NB4 (cell line): ENCODE measurements at regions not wholly inside any gene's neighbourhood (a gene's known extent, or its start where the extent isn't known, plus 50 kb on each side); places are given as distances from the start of the nearest gene placed in this dataset.

ENCODE experiments used
- DNase-seq: peaks from one replicate; pipeline ENCODE4 v3.0.0; 2010; ENCODE audit warnings: low read depth
- H3K4me3 ChIP-seq: one replicate; pipeline ENCODE4 v1.5.1; 2011; ENCODE audit warnings: mild to moderate bottlenecking, low read depth, low read length, moderate library complexity
- MYC ChIP-seq: IDR thresholded peaks from 2 replicates; pipeline ENCODE4 v1.6.1; 2011; ENCODE audit warnings: low read depth, low read length
- POLR2A ChIP-seq: IDR thresholded peaks from 2 replicates; pipeline ENCODE4 v1.6.1; 2011; ENCODE audit warnings: mild to moderate bottlenecking; ENCODE audit not compliant: insufficient read length; ENCODE audit errors: extremely low read depth
- TF ChIP-seq, protein P1 (sequence below): IDR thresholded peaks from 2 replicates; pipeline ENCODE4 v1.6.1; 2011; ENCODE audit warnings: low read depth, low read length
- TF ChIP-seq, protein P2 (sequence below): IDR thresholded peaks from one replicate; pipeline ENCODE4 v1.5.1; 2012; ENCODE audit warnings: low read depth, low read length

DNA sequence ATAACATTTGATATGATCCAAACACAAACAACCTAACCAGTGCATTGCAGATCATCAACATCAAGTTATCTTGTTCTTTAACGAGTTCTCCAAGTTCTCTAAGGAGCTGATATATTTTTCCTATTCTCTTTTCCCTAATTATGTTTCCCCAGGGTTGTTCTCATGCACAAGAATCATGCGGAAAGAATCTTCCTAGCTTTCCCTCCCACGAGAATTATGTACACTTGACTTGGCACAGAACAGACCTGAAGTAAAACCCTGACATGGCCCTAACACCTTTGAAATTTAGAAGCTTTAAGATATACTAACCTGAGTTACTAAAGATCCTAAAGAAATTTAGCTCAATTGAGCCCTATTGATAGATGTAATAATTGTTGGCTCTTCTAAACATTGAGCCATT lies 110.7 kb upstream of the FST start:
- no peak overlapping the region for H3K4me3 ChIP-seq
- TF ChIP-seq, protein P1, sequence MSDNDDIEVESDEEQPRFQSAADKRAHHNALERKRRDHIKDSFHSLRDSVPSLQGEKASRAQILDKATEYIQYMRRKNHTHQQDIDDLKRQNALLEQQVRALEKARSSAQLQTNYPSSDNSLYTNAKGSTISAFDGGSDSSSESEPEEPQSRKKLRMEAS, result no peak
- TF ChIP-seq POLR2A (no peak), MYC (no peak)
- TF ChIP-seq, protein P2, sequence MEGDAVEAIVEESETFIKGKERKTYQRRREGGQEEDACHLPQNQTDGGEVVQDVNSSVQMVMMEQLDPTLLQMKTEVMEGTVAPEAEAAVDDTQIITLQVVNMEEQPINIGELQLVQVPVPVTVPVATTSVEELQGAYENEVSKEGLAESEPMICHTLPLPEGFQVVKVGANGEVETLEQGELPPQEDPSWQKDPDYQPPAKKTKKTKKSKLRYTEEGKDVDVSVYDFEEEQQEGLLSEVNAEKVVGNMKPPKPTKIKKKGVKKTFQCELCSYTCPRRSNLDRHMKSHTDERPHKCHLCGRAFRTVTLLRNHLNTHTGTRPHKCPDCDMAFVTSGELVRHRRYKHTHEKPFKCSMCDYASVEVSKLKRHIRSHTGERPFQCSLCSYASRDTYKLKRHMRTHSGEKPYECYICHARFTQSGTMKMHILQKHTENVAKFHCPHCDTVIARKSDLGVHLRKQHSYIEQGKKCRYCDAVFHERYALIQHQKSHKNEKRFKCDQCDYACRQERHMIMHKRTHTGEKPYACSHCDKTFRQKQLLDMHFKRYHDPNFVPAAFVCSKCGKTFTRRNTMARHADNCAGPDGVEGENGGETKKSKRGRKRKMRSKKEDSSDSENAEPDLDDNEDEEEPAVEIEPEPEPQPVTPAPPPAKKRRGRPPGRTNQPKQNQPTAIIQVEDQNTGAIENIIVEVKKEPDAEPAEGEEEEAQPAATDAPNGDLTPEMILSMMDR, result no peak
- no peak for DNase-seq

DNA sequence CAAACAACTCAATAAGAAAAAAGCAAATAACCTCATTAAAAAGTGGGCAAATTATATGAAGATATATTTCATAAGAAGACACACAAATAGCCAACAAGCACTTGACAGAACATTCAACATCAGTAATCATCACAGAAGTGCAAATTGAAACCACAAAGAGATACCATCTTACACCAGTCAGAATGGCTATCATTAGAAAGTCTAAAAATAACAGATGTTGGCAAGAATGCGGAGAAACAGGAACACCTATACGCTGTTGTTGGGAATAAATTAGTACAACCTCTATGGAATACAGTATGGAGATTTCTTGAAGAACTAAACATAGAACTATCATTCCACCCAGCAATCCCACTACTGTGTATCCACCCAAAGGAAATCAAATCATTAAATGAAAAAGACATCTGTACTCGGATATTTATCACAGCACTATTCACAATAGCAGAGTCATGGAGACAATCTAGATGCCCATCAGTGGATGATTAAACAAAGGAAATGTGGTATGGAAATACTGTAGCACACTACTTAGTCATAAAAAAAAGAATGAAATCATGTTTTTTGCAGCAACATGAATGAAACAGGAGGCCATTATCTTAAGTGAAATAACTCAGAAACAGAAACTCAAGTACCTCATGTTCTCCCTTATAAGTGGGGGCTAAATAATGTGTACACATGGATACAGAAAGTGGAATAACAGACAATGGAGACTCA lies 106.8 kb upstream of the FST start:
- TF ChIP-seq MYC, result no peak
- TF ChIP-seq POLR2A, result no peak
- TF ChIP-seq, protein P2, result no peak
- TF ChIP-seq, protein P1, result no peak
- no peak for DNase-seq
- no peak overlapping the region for H3K4me3 ChIP-seq

DNA sequence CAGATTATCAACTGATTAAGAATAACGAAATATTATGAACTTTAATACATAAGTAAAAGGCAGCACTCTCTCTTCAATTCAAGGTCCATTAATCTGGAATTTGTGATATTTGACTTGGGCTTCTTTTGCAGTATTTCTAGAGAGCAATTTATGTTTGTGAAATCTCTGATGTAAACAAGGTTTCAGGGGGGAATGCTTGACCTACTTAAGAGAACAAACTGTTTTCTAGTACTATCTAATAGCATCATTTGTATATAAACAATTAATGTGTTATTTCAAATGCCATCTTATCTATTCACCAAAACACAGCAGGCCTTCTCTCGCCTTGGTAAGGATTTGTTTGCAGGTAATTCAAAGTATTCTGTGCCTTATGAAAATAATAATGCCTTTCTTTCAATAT lies 103.6 kb upstream of the FST start:
- TF ChIP-seq, protein P2, result no peak
- TF ChIP-seq POLR2A (no peak), MYC (no peak)
- TF ChIP-seq, protein P1, result no peak
- no peak overlapping the region for H3K4me3 ChIP-seq
- DNase-seq, result no peak

DNA sequence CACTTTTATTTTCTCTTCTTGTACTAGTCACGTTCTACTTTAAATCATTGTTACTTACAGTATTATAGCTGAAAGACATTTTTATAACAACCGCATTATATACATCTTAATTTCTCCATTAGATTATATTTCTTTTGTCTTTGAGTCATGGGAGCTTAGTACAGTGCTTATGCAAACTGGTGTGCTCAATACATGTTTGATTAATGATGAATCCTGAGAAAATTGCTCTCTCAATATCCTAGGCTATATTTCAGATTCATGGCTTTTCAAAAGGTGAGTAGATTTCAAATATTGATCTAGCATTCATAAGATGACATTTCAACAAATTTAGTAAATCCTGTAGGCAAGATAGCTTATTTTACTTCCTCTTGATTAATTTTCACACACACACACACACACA lies 102.2 kb upstream of the FST start:
- no peak for TF ChIP-seq MYC
- TF ChIP-seq, protein P1, result no peak
- TF ChIP-seq, protein P2, result no peak
- TF ChIP-seq POLR2A, result no peak
- no peak overlapping the region for H3K4me3 ChIP-seq
- no peak for DNase-seq

DNA sequence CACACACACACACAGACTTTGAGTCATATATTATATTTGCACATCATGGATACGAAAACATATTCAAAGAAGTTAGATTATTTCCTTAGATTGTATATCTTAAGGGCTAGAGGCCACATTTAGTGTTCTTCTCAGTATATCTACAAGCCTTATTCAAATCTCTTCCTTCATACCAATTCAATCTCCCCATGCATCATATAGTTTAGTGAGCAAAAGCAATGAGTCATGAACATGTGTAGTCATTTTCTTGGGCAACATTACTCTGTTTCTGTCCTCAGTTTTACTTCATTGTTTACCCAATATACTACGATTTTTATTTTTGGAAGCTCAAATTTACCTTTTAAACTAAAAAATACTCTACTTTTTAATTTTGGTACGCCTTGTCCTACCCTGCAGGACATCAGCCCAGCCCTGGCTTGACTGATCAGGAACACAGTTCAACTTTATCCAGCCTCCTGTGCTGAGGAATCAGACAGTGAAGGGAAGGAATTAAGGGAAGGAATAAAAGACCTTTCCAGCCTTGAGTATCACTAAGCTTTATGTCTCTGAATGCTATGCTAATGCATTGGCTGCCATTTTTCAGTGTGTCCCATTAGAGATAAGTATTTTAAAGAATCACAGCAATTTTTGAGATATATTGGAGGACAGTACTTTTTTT lies 101.7 kb upstream of the FST start:
- no peak overlapping the region for H3K4me3 ChIP-seq
- no peak for DNase-seq
- TF ChIP-seq POLR2A, result no peak
- TF ChIP-seq, protein P1, result no peak
- TF ChIP-seq, protein P2, result no peak
- TF ChIP-seq MYC, result no peak
